Stimulated activated CD4-positive, alpha-beta T cell treated with anti-CD3 and anti-CD28 coated beads, TNF-alpha, amount 100 ng/mL, for 24 hours (primary cell): ENCODE measurements at regions not wholly inside any gene's neighbourhood (a gene's known extent, or its start where the extent isn't known, plus 50 kb on each side); places are given as distances from the start of the nearest gene placed in this dataset.
"Not testable (repeated sequence)": the region's sequence is repeated elsewhere in the genome, so short reads cannot be mapped to it uniquely, and the experiment has no call there.

Experiments used
- DNase-seq, 3 experiments: peaks; one replicate each; pipeline ENCODE4 v3.0.0-alpha.2; 2020; ENCODE audit warnings: low read depth in 3 of 3

- DNase-seq, result not testable (repeated sequence)
These were observed 78.0 kb downstream of the NPIPB11 start for GRCh38 chr16:29328528-29328927.

- not testable (repeated sequence) for DNase-seq
These were observed 78.7 kb downstream of the NPIPB11 start for GRCh38 chr16:29327631-29328408.

DNA sequence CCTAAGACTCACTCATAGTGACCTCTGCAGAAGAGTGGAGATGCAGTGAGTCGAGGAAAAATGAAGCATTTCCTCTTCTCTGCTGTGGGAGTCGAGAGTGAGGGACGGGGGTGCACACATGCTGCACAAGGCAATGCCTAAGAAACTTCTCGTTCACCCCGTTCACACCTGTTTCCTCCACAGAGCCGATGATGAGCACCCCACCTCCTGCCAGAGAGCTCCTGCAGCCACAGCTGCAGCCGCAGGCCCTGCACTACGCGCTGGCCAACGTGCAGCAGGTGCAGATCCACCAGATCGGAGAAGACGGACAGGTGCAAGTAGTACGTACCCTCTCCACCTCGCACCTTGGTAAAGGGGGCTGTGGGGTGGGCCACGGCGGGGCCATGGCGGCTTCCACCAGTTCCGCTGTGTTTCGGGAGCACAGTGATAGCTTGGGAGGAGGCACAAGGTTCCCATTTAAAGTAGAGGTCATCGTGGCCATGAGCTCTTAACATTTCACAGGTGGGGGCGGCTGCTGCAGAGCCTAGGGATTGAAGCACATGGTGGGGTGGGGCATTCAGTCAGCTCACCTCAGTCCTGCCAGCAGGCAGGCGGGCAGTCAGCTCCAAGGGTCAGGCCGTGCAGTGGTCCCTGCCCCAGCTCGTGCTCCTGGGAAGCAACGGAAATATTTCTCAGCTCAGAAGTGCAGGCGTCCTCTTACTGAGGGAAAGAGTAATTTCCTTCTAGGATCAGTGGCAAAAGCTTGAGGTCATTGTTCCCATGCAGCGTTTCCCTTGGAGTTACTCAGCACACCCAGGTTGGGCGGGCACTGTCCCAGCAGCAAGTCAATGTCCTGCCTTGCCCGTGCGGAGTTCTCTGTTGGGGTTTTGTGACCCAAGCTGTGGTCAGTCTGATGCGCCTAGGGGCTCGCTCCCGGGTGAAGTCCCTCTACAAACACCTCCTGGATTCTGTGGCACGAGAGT lies 80.1 kb downstream of the NPIPB11 start:
- DNase-seq, result not testable (repeated sequence)

DNA sequence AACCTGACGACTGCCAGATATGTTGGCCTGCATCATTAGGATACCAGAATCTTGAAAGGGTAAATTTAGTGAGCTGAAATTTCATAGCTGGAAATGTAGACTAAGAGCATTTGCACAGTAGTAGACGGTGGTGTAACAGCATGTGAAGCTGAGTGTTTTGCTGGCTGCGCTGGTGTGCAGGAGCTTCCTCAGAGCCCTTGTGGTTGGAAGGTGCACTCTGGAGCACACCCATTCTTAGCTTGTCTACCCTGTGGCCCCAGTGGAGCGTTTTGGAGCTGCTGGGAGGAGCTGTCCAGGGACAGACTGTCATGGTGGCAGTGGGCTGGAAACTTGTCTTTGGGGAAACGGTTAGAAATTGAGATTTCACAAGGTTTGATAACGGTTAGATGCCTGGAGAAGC lies 82.8 kb downstream of the NPIPB11 start:
- not testable (repeated sequence) for DNase-seq

GRCh38 chr16:29321585-29321984 lies 84.9 kb downstream of the NPIPB11 start:
- DNase-seq, result no peak

GRCh38 chr16:29321000-29321393 lies 85.5 kb downstream of the NPIPB11 start:
- DNase-seq, result no peak

DNA sequence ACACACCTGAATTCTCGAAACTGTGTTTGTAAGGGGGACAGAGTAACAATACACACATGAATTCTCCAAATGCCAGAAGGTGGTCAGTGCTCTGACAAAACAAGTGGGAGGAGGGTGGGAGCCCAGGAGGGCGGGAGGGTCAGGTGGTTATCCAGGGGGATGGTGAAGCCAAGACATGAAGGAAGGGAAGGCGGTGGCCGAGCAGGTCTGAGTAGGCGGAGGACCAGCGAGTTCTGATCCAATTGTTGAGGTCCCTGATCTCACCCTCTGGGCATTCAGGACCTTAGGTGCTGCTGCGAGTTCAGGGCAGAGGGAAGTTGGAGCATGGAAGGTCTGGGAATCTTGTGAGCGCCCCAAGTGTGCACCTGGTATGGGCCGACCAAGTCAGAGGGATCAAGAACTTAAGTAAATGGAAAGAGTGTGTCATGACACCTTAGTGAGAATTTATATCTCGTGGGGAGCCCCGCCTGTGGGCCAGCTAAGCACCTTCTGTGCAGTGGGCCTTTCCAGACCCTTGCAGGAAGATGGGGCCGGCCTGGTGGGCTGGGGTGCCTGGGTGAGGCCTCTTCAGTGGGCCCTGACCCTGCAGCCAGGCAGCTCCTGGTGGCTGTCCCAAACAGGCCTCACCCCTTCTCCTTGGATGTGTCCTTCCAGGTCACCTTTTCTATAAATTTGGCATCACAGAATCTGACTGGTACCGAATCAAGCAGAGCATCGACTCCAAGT lies 86.1 kb downstream of the NPIPB11 start:
- no peak for DNase-seq

GRCh38 chr16:29319726-29320125 lies 86.8 kb downstream of the NPIPB11 start:
- no peak for DNase-seq

DNA sequence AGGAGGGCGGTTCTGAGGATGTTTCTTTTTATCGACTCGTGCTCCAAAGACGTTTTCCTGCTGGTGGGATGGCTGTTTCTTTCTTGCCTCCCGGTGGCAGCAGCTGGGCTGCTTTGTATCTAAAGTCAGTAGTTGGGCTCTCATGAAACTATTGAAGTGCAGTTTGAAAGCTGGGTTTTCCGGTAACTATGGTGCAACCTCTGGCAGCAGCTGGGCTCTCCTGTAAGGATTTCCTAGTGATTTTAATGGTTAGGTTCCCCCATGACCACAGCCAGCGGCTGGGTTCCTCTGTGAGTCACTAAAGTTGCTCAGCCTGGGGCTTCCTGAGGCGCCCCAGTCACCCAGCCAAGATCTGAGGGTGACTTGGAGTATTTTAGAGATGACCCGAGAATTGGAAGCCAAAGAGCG lies 87.9 kb downstream of the NPIPB11 start:
- peak in 1 of 3 experiments; percentile 5 for DNase-seq

DNA sequence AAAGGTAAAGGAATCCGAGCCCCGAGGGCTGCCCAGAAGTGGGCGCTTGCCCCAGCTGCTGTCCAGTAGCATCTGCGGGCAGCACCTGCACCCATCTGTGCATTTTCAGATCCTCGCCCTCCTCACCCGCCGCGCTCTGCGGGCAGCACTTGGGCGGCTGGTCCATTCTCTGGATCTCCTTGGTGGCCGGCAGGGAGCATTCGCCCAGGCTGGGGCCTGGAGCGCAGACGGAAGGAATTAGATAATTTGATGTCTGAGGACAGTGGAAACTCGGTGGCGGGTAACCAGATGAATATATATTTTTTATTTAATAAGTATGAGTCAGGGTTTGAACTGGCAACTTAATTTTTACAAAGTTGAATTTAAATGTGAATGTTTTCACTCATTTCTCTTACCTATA lies 88.5 kb downstream of the NPIPB11 start:
- DNase-seq, result no peak

DNA sequence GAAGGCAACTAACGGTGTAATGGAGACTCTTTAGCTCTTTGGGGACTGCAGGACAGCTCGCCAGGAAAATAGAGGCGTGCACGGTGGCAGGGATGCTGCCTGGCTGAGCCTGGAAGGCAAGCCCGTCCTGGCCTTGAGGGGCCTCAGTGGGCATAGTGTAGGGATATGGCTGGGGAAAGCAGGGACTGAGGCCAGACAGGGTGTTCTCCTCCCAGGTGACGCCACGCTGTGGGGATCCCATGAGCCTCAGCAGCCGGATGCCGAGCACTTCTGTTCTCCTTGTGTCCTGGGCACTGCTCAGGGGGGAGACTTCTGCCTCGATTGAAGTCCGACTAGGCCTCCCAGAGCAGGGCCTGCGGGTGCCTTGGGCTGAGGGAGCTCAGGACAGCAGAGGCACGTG lies 89.2 kb downstream of the NPIPB11 start:
- DNase-seq, result no peak

DNA sequence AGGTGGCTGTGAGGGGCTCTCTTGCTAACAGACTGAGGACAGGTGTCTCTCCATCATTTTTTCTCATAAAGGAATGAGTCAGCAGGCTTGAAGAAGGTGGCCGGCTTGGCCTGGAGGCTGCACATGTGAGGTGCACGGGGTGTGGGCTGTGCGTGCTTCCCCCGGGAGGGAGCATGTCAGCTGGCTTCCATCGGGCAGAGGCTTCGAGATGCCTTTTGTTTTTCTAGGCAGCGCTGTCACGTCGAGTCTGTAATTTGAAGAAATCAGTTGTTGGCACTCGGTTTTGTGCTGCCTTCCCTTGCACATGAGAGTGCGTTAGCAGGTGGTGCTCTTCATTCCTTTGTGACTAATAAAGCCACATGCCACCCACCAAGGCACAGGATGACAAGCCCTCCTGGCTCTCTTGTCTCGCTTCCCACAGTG lies 89.7 kb downstream of the NPIPB11 start:
- DNase-seq, result no peak

- DNase-seq, result no peak
These were observed 90.5 kb downstream of the NPIPB11 start for GRCh38 chr16:29315916-29316517.

- DNase-seq, result no peak
These were observed 91.5 kb downstream of the NPIPB11 start for GRCh38 chr16:29315046-29315445.

- DNase-seq, result no peak
These were observed 92.1 kb downstream of the NPIPB11 start for GRCh38 chr16:29314292-29314934.

DNA sequence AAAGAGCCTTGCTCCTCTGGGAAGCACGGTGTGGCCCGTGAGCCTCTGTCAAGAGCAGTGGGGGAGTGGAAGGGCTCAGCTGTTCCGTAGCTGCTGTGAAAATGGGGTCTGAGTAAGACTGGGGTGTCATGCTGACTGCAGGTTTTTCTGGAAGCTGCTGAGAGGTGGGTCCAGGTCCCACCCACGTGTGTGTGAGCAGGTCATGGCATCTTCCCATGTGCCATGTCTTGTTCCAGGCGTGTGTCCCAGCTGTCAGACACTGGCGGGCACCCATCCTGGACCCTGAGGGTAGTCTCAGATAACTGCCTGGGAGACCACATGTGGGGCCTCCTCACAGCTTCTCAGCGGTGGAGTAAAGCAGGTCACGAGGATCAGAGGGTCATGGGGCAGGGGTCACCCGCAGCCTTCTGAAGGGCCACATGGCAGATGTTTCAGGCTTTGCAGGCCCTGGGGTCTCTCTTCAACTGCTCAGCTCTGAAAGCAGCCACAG lies 92.9 kb downstream of the NPIPB11 start:
- no peak for DNase-seq

GRCh38 chr16:29312835-29313558 lies 93.5 kb downstream of the NPIPB11 start:
- DNase-seq, result no peak

DNA sequence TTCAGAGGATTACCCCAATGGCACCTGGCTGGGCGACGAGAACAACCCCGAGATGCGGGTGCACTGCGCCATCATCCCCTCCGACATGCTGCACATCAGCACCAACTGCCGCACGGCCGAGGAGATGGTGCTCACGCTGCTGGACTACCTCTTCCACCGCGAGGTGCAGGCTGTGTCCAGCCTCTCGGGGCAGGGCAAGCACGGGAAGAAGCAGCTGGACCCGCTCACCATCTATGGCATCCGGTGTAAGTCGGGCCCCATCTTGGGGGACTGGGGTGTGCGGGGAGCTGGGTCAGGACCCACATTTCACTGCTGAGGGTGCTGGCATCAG lies 94.2 kb downstream of the NPIPB11 start:
- not testable (repeated sequence) for DNase-seq

GRCh38 chr16:29311461-29312344 lies 94.8 kb downstream of the NPIPB11 start:
- no peak for DNase-seq
